Activated CD4-positive, alpha-beta T cell treated with anti-CD3 and anti-CD28 coated beads, Interleukin-10, Interleukin-2, amounts not matched to agents 100 ng/mL and 50 ng/mL, durations not matched to agents 16 hours and 8 hours (primary cell): ENCODE measurements at regions not wholly inside any gene's neighbourhood (a gene's known extent, or its start where the extent isn't known, plus 50 kb on each side); places are given as distances from the start of the nearest gene placed in this dataset.
"Not testable (repeated sequence)": the region's sequence is repeated elsewhere in the genome, so short reads cannot be mapped to it uniquely, and the experiment has no call there.

Experiments used
- DNase-seq: peaks from one replicate; pipeline ENCODE4 v3.0.0-alpha.2; 2020

- no peak for DNase-seq
Observed at GRCh38 chr7:130789436-130789835, 55.4 kb upstream of the KLF14 start.

DNA sequence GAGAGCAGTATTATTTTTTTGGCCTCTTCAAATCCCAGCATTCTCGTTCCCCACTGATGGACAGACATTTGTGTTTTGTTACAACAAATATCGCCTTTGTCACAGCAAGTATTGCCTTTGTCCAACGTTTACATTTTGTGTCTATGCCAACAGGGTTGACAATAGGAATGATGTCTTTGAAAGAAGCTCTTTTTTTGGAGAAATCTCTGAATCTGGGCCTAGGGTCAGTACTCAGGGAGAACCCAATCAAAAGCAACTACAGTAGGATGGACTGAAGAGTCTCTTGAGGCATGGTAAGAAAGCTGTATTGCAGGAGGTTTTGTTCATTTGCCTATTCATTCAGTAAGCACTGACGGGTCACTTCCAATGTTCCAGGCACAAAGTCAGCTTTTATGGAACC lies 57.7 kb upstream of the KLF14 start:
- no peak for DNase-seq

GRCh38 chr7:130793855-130794618 lies 60.0 kb upstream of the KLF14 start:
- DNase-seq: no peak

- no peak for DNase-seq
Observed at GRCh38 chr7:130794619-130794922, 60.6 kb upstream of the KLF14 start.

DNA sequence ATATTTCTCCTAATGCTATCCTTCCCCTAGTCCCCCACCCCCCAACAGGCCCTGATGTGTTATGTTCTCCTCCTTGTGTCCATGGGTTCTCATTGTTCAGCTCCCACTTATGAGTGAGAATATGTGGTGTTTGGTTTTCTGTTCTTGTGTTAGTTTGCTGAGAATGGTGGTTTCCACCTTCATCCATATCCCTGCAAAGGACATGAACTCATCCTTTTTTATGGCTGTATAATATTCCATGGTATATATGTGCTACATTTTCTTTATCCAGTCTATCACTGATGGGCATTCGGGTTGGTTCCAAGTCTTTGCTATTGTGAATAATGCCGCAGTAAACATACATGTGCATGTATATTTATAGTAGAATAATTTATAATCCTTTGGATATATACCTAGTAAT lies 62.4 kb upstream of the KLF14 start:
- not testable (repeated sequence) for DNase-seq

GRCh38 chr7:130803127-130803526 lies 69.1 kb upstream of the KLF14 start:
- no peak for DNase-seq

- DNase-seq: no peak
Observed at GRCh38 chr7:130804220-130804619, 70.2 kb upstream of the KLF14 start.

GRCh38 chr7:130812819-130813218 lies 78.8 kb upstream of the KLF14 start:
- DNase-seq: not testable (repeated sequence)

DNA sequence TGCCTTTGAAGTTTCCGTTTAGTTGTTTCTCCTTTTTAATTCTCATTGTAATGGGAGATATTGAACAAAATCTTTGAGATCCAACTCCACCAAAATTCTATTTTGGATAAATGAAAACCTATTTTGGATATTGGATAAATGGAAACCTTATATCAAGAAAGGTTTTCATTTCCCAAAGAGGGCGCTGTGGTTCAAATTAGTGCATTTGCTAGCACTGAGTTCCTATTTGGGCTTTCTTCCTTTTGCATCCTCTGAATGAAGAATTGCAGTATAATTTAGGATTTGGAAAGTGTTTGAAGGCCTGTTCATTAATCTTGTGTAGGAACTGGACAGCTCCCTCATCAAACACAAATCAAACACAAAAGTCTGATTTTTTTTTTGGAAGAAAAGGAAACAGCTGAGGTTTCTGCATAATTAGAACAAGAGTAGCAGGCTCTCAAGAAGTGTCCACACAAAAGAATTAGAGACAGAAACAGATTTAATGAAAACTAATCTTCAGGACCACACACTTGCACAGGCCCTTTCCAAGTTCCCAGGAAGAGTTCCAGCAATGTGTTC lies 80.8 kb upstream of the KLF14 start:
- peak; percentile 10 for DNase-seq

GRCh38 chr7:130818056-130818455 lies 84.0 kb upstream of the KLF14 start:
- no peak for DNase-seq

GRCh38 chr7:130821864-130822263 lies 87.9 kb upstream of the KLF14 start:
- no peak for DNase-seq

DNA sequence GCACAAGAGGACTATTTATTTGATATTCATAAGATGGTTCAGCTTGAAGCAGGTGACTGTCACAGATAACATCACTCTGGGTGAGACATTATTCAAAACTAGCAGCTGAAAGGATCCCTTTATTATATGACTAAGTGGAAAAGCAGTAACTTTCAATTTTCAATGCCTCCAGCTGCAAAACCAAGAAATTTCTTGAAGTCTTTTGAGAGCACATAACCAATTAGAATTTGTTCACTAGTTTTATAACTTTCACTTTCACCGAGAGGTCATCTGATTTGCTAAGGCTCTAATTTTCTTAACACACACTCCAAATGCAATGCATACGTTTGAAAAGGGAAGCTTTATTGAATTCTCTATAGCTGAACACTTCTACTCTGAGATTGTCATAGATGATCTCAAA lies 88.6 kb upstream of the KLF14 start:
- peak; percentile 16 for DNase-seq

- no peak for DNase-seq
Observed at GRCh38 chr7:130823060-130823459, 89.1 kb upstream of the KLF14 start.

DNA sequence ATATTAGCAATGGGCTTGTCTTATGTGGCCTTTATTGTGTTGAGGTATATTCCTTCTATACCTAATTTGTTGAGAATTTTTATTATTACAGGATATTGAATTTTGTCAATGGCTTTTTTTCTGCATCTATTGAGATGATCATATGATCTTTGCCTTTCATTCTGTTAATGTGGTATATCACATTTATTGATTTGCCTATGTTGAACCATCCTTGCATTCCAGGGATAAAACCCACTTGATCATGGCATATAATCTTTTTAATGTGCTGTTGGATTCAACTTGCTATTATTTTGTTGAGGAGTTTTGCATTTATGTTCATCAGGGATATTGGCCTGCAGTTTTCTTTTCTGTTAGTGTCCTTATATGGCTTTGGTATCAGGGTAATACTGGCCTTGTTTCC lies 91.8 kb upstream of the KLF14 start:
- no peak for DNase-seq

DNA sequence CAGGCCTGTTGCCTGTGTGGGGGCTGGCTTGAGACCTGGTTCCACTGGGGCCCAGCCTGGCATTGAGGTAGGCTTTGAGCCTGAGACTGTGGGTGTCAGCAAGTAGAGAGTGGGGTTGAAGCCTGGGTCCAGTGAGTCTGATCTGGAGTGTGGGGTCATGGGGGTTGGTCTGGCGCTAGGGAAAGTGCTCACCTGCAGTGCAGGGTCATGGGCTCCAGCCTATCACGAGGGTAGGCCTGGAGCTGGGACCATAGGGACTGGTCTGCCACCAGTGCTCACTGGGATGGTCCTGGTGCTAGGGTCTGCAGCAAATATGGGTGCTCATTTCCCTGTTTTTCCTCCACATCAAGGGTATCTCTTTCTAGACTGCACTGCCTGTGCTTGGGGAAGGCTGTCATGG lies 95.4 kb upstream of the KLF14 start:
- DNase-seq: no peak

DNA sequence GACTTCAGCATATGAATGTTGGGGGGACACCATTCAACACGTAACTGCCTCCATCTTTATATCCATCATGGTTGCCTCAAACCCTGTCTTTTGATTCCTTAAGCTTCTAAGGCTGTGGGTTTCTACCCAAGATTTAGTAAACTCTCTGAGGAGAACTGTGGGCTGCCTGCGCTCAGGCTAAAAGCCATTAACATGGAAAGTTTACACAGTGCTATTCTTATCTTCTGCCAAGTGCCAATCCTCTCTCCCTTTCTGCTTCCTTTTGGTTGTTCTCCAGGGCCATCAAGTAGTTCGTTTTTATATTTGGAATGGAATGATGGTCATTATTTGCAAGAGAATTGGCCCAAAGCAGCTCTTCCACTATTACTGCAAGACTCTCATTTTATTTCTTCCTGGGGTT lies 97.3 kb upstream of the KLF14 start:
- DNase-seq: no peak

DNA sequence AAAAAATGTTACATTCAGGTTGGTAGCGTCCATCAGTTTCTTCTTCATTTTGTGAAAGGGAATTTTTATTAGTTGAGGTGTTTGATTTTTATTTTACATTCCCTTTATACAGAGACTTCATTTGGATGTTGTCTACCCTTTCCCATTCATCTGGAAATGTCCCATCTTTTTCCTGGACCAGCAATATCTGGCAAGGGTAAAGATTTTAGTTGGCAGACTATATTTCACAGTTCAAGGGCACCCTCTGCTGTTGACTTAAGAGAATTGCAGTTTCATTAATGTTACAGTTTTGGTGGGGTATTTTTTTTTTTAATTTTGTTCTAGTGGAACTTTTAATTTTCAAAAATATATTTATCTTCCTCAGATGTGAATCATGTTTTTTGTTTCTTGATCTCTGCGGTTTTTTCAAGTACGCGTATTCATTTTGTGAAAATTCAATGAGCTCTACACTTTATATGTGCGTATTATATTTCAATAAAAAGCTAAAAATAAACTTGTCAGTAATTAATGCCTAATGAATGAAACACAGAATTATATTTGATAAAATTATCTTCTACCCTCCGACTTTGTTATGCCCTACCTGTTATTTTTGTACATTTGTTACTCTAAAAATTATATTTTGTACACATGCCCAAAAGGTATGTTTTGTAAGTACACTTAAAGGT lies 97.9 kb upstream of the KLF14 start:
- peak; percentile 32 for DNase-seq

GRCh38 chr7:130838738-130839137 lies 104.7 kb upstream of the KLF14 start:
- peak; percentile 86 for DNase-seq

- DNase-seq: no peak
Observed at GRCh38 chr7:130840599-130840998, 106.6 kb upstream of the KLF14 start.

GRCh38 chr7:130841416-130841815 lies 107.4 kb upstream of the KLF14 start:
- DNase-seq: no peak

DNA sequence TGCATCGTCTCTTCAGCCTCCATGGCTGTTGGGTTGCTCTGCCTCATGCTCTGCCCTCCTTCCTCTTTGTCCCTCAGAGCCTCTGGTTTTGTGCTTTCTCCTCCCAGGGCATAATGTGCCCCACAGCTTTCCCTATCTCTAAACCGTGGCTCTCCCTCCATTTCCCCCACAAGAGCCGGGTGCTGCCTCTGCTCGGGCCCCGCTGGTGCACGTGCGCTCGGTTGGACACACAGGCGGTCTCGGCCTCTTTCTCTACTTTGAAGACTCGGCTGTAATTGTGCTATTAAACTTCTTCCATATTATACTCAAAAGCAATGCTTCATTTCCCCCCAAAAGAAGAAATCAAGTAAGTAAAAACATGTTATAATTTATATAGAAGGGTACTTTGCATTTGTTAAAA lies 109.7 kb upstream of the KLF14 start:
- no peak for DNase-seq

GRCh38 chr7:130844811-130845580 lies 111.0 kb upstream of the KLF14 start:
- DNase-seq: no peak

- no peak for DNase-seq
Observed at GRCh38 chr7:130845581-130846085, 111.6 kb upstream of the KLF14 start.

DNA sequence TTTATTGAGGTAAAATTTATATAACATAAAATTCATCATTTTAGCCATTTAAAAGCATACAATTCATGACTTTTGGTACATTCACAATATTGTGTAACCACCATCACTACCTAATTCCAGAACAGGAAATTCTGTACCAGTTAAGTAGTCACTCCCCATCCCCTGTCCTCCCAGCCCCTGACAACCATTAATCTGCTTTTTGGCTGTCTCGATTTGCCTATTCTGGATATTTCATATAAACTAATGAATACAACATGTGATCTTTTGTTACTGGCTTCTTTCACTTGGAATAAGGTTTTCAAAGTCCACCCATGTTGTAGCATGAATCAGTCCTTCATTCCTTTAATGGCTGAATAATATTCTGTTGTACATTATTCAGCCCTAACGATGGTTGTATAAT lies 115.6 kb upstream of the KLF14 start:
- no peak for DNase-seq
